Suprapubic skin (tissue), 4 donors: ENCODE measurements at regions not wholly inside any gene's neighbourhood (a gene's known extent, or its start where the extent isn't known, plus 50 kb on each side); places are given as distances from the start of the nearest gene placed in this dataset.

Experiments used
- POLR2A ChIP-seq, 2 donors: fragments of 450-650 bp; IDR thresholded peaks; one replicate each; pipeline ENCODE4 v1.6.1; 2017; ENCODE audit warnings: antibody characterized with exemption in 2 of 2, mild to moderate bottlenecking in 2 of 2, moderate library complexity in 2 of 2
- POLR2AphosphoS5 ChIP-seq, 3 donors: sonication (generic); formaldehyde crosslinking; IDR thresholded peaks; one replicate each; pipeline ENCODE4 v1.6.1; 2017; ENCODE audit warnings: antibody characterized with exemption in 3 of 3
- TF ChIP-seq, protein P1 (sequence below), 2 donors: fragments of 200-600 bp in 1 of 2; fragments of 450-650 bp in 1 of 2; sonication (generic) in 1 of 2; IDR thresholded peaks; one replicate each; pipeline ENCODE4 v1.5.1; 2016 to 2019; ENCODE audit warnings: antibody characterized with exemption in 2 of 2, mild to moderate bottlenecking in 1 of 2, moderate library complexity in 1 of 2

DNA sequence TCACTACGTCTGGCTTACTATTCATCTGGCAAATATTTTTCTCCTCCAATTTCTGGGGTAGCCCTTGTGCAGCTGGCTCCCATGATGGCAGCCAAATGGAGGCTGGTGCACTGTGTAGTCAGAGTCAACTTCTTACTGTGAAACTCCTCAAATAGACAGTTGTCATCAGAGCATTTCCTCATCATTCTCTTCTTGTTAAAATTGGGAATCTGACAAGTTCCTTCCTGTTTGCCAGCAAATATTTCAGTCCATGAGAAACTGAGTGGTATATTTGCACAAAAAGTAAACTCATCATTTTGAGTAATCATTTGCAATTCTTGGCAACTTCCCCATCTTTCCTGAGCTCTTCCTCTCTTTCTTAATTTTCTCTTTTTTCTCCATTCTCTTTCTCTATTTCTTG is 394.9 kb upstream of the RGS17 start:
- TF ChIP-seq, protein P1, sequence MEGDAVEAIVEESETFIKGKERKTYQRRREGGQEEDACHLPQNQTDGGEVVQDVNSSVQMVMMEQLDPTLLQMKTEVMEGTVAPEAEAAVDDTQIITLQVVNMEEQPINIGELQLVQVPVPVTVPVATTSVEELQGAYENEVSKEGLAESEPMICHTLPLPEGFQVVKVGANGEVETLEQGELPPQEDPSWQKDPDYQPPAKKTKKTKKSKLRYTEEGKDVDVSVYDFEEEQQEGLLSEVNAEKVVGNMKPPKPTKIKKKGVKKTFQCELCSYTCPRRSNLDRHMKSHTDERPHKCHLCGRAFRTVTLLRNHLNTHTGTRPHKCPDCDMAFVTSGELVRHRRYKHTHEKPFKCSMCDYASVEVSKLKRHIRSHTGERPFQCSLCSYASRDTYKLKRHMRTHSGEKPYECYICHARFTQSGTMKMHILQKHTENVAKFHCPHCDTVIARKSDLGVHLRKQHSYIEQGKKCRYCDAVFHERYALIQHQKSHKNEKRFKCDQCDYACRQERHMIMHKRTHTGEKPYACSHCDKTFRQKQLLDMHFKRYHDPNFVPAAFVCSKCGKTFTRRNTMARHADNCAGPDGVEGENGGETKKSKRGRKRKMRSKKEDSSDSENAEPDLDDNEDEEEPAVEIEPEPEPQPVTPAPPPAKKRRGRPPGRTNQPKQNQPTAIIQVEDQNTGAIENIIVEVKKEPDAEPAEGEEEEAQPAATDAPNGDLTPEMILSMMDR (IDR thresholded peaks at IDR 0.05), result no peak
- TF ChIP-seq POLR2A (IDR thresholded peaks at IDR 0.05) (no peak), POLR2AphosphoS5 (IDR thresholded peaks at IDR 0.05) (no peak)
